HCT116 (cell line): ENCODE measurements at regions not wholly inside any gene's neighbourhood (a gene's known extent, or its start where the extent isn't known, plus 50 kb on each side); places are given as distances from the start of the nearest gene placed in this dataset.

Experiments used
- ATAC-seq: fragments of 200-7000 bp; cut with Tn5 transposase; 2 replicates; pipeline ENCODE4 v1.9.1; 2020; ENCODE audit warnings: mild to moderate bottlenecking, moderate library complexity
- BruUV-seq: library from RNA; stranded (reverse); fragments of 400-500 nt; replicated peaks from 2 replicates; lab custom pipeline; 2021; lab: Mats Ljungman, UMichigan
- CTCF ChIA-PET: fragments of 300-600 bp; sonication (Branson Sonifier 250); formaldehyde crosslinking; loops from one replicate; lab custom pipeline; 2021; ENCODE audit warnings: antibody characterized with exemption; lab: Charles Lee
- POLR2A ChIA-PET: fragments of 300-600, 350-600 bp; sonication (Branson Sonifier 250); formaldehyde crosslinking; loops from one replicate; lab custom pipeline; 2021; ENCODE audit warnings: antibody characterized with exemption; lab: Charles Lee
- RAD21 ChIA-PET, 2 experiments: fragments of 300-600 bp; sonication (Branson Sonifier 250); formaldehyde crosslinking; loops; one replicate each; lab custom pipeline; 2023; ENCODE audit warnings: low total read pairs in 2 of 2; ENCODE audit not compliant: uncharacterized antibody in 2 of 2, unreplicated experiment in 2 of 2, low non-redundant PET in 1 of 2; lab: Charles Lee
- DNase-seq: peaks from one replicate; pipeline ENCODE4 v3.0.0-alpha.2; 2010; ENCODE audit warnings: low read depth, low spot score
- H2AFZ ChIP-seq: fragments of 200-600 bp; shearing (Covaris generic), sonication (generic); 2 replicates; pipeline ENCODE4 v1.6.1; 2017; ENCODE audit warnings: low read depth, mixed run types, mixed read lengths, antibody characterized with exemption, low read length; ENCODE audit not compliant: poor library complexity, severe bottlenecking
- H3K27ac ChIP-seq: 2 replicates; pipeline ENCODE4 v1.5.1; 2012; ENCODE audit warnings: low read depth, low read length
- H3K27me3 ChIP-seq: fragments of 200-600 bp; sonication (generic); 2 replicates; pipeline ENCODE4 v1.6.1; 2016; ENCODE audit warnings: mixed run types, low read length, mixed read lengths; ENCODE audit not compliant: insufficient read depth
- H3K36me3 ChIP-seq, 2 experiments: fragments of 200-500 bp in 1 of 2; fragments of 200-600 bp in 1 of 2; sonication (Bioruptor generic) in 1 of 2; sonication (generic) in 1 of 2; 2 replicates each; pipeline versions ENCODE4 v1.5.1 to v1.6.1; 2014 to 2016; ENCODE audit warnings: low read length in 2 of 2, inconsistent platforms in 1 of 2, mixed read lengths in 1 of 2, mixed run types in 1 of 2; ENCODE audit not compliant: insufficient read depth in 2 of 2, control insufficient read depth in 1 of 2
- H3K4me1 ChIP-seq, 2 experiments: fragments of 200-600 bp in 1 of 2; sonication (generic) in 1 of 2; 2 replicates each; pipeline versions ENCODE4 v1.5.1 to v1.6.1; 2012 to 2017; ENCODE audit warnings: low read length in 2 of 2, inconsistent platforms in 1 of 2, mild to moderate bottlenecking in 1 of 2, mixed read lengths in 1 of 2, mixed run types in 1 of 2, moderate library complexity in 1 of 2; ENCODE audit not compliant: insufficient read depth in 2 of 2, control insufficient read depth in 1 of 2
- H3K4me2 ChIP-seq: fragments of 200-600 bp; sonication (generic); 2 replicates; pipeline ENCODE4 v1.6.1; 2017; ENCODE audit warnings: mixed run types, low read length, mixed read lengths
- H3K4me3 ChIP-seq, 2 experiments: fragments of 200-600 bp in 1 of 2; sonication (generic) in 1 of 2; replicated peaks in 1 of 2; 2 replicates each; pipeline ENCODE4 v1.5.1; 2011 to 2016; ENCODE audit warnings: low read length in 2 of 2, control low read depth in 1 of 2, low read depth in 1 of 2, mild to moderate bottlenecking in 1 of 2, mixed read lengths in 1 of 2, mixed run types in 1 of 2
- H3K79me2 ChIP-seq: fragments of 200-600 bp; sonication (generic); 2 replicates; pipeline ENCODE4 v1.6.1; 2017; ENCODE audit warnings: mild to moderate bottlenecking, mixed run types, low read length, moderate library complexity, mixed read lengths; ENCODE audit not compliant: insufficient read depth
- H3K9ac ChIP-seq: fragments of 200-600 bp; sonication (generic); 2 replicates; pipeline ENCODE4 v1.6.1; 2016; ENCODE audit warnings: low read length, mixed read lengths
- H3K9me2 ChIP-seq: fragments of 200-600 bp; sonication (generic), shearing (Covaris generic); 2 replicates; pipeline ENCODE4 v1.6.1; 2017; ENCODE audit warnings: mixed run types, mild to moderate bottlenecking, moderate library complexity; ENCODE audit not compliant: insufficient read depth
- H3K9me3 ChIP-seq, 2 experiments: fragments of 200-500 bp in 1 of 2; fragments of 200-600 bp in 1 of 2; sonication (Bioruptor generic) in 1 of 2; sonication (generic) in 1 of 2; 2 replicates each; pipeline ENCODE4 v1.6.1; 2014 to 2017; ENCODE audit warnings: low read length in 2 of 2, mixed read lengths in 2 of 2, inconsistent platforms in 1 of 2, low read depth in 1 of 2, mild to moderate bottlenecking in 1 of 2, mixed run types in 1 of 2, moderate library complexity in 1 of 2; ENCODE audit not compliant: control insufficient read depth in 1 of 2, insufficient read depth in 1 of 2
- H4K20me1 ChIP-seq: fragments of 200-600 bp; sonication (generic), shearing (Covaris generic); 2 replicates; pipeline ENCODE4 v1.6.1; 2017; ENCODE audit warnings: mixed run types, mild to moderate bottlenecking, moderate library complexity; ENCODE audit not compliant: insufficient read depth
- EGR1 ChIP-seq: IDR thresholded peaks from 2 replicates; pipeline ENCODE4 v1.6.1; 2012; ENCODE audit warnings: low read depth
- EZH2 ChIP-seq: fragments of 200-600 bp; sonication (generic); IDR thresholded peaks from 2 replicates; pipeline ENCODE4 v1.6.1; 2017; ENCODE audit warnings: antibody characterized with exemption, mixed run types
- EZH2phosphoT487 ChIP-seq: fragments of 200-600 bp; IDR thresholded peaks from 2 replicates; pipeline ENCODE4 v1.6.1; 2018; ENCODE audit warnings: antibody characterized with exemption, borderline replicate concordance
- FOSL1 ChIP-seq: IDR thresholded peaks from 2 replicates; pipeline ENCODE4 v1.6.1; 2012; ENCODE audit warnings: low read depth
- ZFX ChIP-seq: fragments of 450-650 bp; IDR thresholded peaks from 2 replicates; pipeline ENCODE4 v1.6.1; 2017
- ZNF274 ChIP-seq: fragments of 200-500 bp; sonication (Bioruptor generic); IDR thresholded peaks from 2 replicates; pipeline ENCODE4 v1.6.1; 2014; ENCODE audit warnings: mild to moderate bottlenecking, low read depth, low read length, inconsistent platforms
- intact Hi-C: fragments of 100-400 bp; cut with micrococcal nuclease; formaldehyde crosslinking; loops from 2 replicates; pipeline ENCODE4 v1.10.0; 2022
- TF ChIP-seq, protein P1 (sequence below): IDR thresholded peaks from 2 replicates; pipeline ENCODE4 v1.6.1; 2012; ENCODE audit warnings: low read depth

DNA sequence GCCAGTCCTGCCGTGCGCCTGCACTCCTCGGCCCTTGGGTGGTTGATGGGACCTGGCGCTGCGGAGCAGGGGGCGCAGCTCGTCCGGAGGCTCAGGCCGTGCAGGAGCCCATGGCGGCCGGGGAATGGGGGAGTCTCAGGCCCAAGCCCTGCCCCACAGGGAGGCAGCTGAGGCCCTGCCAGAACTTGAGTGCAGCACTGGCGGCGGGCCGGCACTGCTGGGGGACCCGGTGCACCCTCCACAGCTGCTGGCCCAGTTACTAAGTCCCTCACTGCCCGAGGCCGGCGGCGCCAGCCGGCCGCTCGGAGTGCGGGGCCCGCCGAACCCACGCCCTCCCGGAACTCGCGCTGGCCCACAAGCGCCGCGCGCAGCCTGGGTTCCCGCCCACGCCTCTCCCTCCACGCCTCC, 190.9 kb upstream of the MME start (continued):
- TF ChIP-seq ZNF274: no peak

- Histone ChIP-seq H3K4me3 (no peak overlapping the region), H3K36me3 (no peaks in the 10 kb centered on the region), H3K79me2 (no peaks in the 10 kb centered on the region), H3K4me1 (no peaks in the 10 kb centered on the region), H2AFZ (no peak overlapping the region)
- no peak for ATAC-seq
- ChIA-PET POLR2A (no interaction called here), CTCF (no interaction called here)
- TF ChIP-seq ZNF274 (no peak), EZH2 (no peak), ZFX (no peak), FOSL1 (no peak), EZH2phosphoT487 (no peak), EGR1 (no peak)
- TF ChIP-seq, protein P1, sequence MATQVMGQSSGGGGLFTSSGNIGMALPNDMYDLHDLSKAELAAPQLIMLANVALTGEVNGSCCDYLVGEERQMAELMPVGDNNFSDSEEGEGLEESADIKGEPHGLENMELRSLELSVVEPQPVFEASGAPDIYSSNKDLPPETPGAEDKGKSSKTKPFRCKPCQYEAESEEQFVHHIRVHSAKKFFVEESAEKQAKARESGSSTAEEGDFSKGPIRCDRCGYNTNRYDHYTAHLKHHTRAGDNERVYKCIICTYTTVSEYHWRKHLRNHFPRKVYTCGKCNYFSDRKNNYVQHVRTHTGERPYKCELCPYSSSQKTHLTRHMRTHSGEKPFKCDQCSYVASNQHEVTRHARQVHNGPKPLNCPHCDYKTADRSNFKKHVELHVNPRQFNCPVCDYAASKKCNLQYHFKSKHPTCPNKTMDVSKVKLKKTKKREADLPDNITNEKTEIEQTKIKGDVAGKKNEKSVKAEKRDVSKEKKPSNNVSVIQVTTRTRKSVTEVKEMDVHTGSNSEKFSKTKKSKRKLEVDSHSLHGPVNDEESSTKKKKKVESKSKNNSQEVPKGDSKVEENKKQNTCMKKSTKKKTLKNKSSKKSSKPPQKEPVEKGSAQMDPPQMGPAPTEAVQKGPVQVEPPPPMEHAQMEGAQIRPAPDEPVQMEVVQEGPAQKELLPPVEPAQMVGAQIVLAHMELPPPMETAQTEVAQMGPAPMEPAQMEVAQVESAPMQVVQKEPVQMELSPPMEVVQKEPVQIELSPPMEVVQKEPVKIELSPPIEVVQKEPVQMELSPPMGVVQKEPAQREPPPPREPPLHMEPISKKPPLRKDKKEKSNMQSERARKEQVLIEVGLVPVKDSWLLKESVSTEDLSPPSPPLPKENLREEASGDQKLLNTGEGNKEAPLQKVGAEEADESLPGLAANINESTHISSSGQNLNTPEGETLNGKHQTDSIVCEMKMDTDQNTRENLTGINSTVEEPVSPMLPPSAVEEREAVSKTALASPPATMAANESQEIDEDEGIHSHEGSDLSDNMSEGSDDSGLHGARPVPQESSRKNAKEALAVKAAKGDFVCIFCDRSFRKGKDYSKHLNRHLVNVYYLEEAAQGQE: no peak
- TF ChIP-seq, all 23 proteins: peak for 0
- no peak for DNase-seq
- no peak overlapping the region for H3K4me2 ChIP-seq
- RAD21 ChIA-PET: no interaction called here
- H4K20me1 ChIP-seq: no peaks in the 10 kb centered on the region
- BruUV-seq: no TSS peak
- no peaks in the 10 kb centered on the region for H3K27me3 ChIP-seq
- no peak overlapping the region for H3K9ac ChIP-seq
- no peak overlapping the region for H3K27ac ChIP-seq
- H3K9me2 ChIP-seq: no peaks in the 10 kb centered on the region; the same call in 1 of the 2 replicates
- intact Hi-C loops: no loop called here
- H3K9me3 ChIP-seq: no peaks in the 10 kb centered on the region
Observed at GRCh38 chr3:154887869-154888268, 192.2 kb upstream of the MME start.
